GM18858 (cell line): ENCODE measurements at regions not wholly inside any gene's neighbourhood (a gene's known extent, or its start where the extent isn't known, plus 50 kb on each side); places are given as distances from the start of the nearest gene placed in this dataset.
"Not testable (repeated sequence)": the region's sequence is repeated elsewhere in the genome, so short reads cannot be mapped to it uniquely, and the experiment has no call there.

Source experiments
- ATAC-seq: cut with Tn5 transposase; IDR thresholded peaks from one replicate; pipeline ENCODE4 v1.9.1; 2021; ENCODE audit not compliant: unreplicated experiment

DNA sequence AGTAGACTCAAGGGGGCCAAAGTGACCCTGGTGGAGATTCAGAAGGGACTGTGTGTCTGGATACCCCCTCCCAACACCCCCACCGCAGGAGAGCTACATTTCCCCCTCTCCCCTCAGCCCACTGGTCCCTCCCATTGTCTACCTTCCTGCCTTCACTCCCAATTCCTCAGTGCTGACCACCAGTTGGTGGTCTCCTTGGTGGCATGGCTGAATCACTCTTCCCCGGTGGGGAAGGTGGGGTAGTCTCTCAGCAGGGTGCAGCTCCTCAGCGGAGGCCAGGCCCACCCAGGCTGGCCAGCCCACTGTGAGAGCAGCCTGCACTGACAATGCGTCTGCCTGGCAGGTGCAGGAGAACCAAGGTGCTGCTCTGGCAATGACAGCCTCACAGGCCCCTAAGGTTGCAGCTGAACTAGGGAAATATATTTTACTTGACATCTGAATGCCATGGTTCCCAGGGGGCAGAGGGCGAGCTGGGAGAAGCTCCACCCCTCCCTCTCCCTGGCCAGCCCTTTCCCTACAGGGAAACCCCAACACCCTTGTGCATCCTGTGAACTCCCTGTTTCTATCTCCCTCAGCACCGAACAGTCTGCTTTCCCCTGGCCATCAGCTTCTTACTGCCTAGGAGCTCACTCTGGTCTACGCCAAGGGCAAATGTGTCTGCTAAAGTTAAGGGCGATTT lies 62.6 kb upstream of the PAX8 start:
- no peak for ATAC-seq

- no peak for ATAC-seq
Observed at GRCh38 chr2:113337809-113338208, 59.1 kb upstream of the PAX8 start.

GRCh38 chr2:113336040-113336439 lies 57.3 kb upstream of the PAX8 start:
- not testable (repeated sequence) for ATAC-seq

DNA sequence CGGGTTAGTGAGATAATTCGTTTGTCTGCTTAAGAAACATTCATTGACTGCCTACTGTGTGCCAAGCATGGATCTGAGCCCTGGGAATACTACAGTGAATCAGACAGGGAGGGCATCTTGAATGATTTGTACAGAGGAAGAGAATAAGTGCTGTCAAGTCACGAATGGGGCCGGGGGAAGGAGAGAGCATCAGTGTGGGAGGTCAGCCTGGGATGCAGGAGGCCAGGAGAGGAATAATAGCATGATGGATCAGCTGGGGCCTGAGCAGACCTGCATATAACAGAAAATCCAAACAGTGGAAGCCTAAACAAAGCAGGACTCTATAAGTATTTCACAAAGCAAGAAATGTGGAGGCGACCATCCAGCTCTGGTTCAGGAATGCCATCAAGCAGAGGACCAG lies 55.4 kb upstream of the PAX8 start:
- ATAC-seq: no peak

GRCh38 chr2:113333735-113334134 lies 55.0 kb upstream of the PAX8 start:
- ATAC-seq: not testable (repeated sequence)

GRCh38 chr2:113330060-113330767 lies 51.5 kb upstream of the PAX8 start:
- not testable (repeated sequence) for ATAC-seq

GRCh38 chr2:113328973-113329372 lies 50.3 kb upstream of the PAX8 start:
- not testable (repeated sequence) for ATAC-seq

DNA sequence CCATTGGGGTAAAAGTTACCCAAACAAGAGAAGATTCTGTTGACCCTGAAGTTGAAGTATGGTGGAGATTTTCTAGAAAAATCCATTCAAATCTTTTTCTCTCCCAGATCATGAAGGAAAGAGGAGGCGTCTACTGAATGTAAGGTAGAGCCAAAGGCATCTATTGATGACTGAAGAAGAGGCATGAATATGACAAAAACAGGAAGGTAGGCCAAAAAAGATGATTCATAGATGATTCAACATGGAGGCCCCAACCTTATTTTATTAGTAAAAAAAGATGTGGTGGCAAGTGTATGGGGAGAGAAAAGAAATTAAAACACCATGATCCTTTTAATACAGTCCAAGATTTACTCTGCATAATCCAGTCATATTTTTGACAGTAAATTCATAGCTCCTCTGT lies 49.9 kb upstream of the PAX8 start:
- ATAC-seq: not testable (repeated sequence)
